GM19468 (cell line): ENCODE measurements at regions not wholly inside any gene's neighbourhood (a gene's known extent, or its start where the extent isn't known, plus 50 kb on each side); places are given as distances from the start of the nearest gene placed in this dataset.

Experiments
- ATAC-seq: cut with Tn5 transposase; IDR thresholded peaks from one replicate; pipeline ENCODE4 v1.9.1; 2021; ENCODE audit warnings: mild to moderate bottlenecking, moderate library complexity, moderate number of reproducible peaks; ENCODE audit not compliant: unreplicated experiment; ENCODE audit errors: extremely low read depth

GRCh38 chr17:33401249-33401648 lies 108.2 kb upstream of the ASIC2 start:
- no peak for ATAC-seq

DNA sequence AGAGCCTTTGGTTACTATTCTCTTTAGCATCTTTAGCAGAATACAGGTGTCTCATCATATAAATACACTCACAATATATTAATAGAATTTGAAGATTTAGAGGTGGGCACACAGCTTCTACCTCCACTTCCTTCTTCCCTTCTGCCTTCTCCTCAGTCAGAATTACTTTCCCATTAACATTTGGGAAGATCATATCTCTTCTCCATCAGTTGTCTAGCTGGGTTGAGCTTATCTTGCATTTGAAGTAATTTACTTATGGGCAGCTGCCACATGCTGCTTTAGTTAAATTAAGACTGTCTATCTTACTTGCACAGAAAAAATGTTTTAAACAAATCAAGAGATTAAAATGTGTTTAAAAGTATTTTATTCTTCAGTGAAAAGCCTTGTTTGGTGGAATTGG lies 110.1 kb upstream of the ASIC2 start:
- no peak for ATAC-seq

DNA sequence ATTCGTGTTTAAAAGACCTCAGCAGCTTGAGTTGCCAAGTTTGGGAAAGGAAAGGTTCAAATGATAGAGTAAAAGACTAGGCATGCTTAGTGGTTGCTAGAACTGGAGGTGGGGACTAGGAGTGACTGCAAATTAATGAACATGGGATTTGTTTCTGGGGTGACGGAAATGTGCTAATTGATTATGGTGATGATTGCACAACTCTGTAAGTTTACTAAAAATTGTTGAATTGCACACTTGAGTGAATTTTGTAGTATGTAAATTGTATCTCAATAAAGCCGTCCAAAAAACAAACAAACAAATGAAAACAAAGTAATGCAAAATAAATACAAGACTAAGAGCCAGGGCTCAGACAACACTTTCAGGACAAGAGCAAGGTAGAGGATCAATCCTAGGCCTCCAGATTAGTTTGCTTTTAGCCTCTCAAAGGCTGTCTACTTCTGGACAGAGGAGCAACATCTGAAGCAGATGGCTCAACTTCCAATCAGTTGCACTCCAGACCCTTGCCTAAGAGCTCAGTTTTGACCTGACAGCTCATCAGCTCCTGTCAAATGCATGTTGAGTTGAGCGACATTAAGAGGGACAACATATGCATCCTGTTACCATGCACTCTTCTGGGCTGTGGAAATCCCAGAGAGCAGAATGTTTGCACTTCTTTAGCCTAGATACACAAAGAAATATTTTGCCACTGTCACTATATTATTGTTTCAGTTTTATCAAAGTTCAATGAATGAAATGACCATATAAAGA lies 111.2 kb upstream of the ASIC2 start:
- no peak for ATAC-seq

- ATAC-seq = no peak
Measured at GRCh38 chr17:33416131-33416530, 123.0 kb upstream of the ASIC2 start.

- no peak for ATAC-seq
Measured at GRCh38 chr17:33421933-33422332, 128.8 kb upstream of the ASIC2 start.

DNA sequence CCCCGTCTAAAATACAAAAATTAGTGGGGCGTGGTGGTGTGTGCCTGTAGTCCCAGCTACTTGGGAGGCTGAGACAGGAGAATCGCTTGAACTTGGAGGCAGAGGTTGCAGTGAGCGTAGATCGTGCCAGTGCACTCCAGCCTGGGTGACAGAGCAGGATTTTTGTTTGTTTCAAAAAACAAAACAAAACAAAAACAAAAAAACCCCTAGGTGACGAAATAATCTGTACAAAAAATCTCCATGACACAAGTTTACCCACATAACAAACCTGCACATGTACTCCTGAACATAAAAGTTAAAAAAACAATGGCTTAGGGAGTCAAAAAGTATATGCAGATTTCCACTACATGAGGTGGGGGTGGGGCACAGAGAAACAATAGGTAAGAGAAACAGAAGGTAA lies 140.5 kb upstream of the ASIC2 start:
- no peak for ATAC-seq

- no peak for ATAC-seq
Measured at GRCh38 chr17:33434841-33435240, 141.7 kb upstream of the ASIC2 start.

- ATAC-seq = no peak
Measured at GRCh38 chr17:33435721-33436301, 142.7 kb upstream of the ASIC2 start.

- ATAC-seq = no peak
Measured at GRCh38 chr17:33436321-33436720, 143.2 kb upstream of the ASIC2 start.

- no peak for ATAC-seq
Measured at GRCh38 chr17:33438139-33438538, 145.0 kb upstream of the ASIC2 start.

- ATAC-seq = no peak
Measured at GRCh38 chr17:33438578-33438977, 145.5 kb upstream of the ASIC2 start.

DNA sequence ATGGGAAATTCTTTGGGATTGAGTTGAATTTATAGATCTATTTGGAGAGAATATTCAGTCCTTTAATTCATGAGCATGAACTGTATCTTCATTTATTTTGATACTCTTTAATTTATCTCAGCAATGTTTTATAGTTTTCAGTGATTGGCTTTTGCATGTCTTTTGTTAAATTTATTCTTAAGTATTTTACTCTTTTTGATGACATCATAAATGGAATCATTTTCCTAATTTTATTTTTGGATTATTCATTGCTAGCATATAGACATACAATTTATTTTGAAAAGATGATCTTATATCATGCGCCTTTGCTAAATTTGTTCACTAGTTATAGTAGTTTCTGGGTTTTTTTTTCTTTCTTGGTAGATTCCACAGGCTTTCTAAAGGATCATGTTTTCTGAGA lies 149.2 kb upstream of the ASIC2 start:
- no peak for ATAC-seq

GRCh38 chr17:33444731-33445130 lies 151.6 kb upstream of the ASIC2 start:
- no peak for ATAC-seq

DNA sequence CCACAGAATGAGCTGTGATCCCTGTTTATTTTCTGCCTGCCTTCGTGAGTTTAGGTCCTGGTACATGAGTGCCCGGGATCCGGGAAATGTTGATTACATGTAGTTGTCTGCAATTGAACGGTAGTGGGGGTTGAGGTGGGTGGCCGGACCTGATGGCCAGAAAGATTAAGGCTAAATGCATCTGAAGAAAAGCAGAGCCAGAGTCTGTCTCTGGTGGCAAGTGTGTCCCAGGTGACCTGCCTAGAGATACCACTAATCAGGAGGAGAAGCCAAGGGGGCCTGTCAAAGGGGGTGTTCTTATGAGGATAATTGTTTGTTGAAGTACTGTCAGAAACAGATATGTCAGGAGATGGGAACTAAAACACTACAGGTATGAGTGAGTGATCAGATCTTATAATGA lies 154.0 kb upstream of the ASIC2 start:
- no peak for ATAC-seq

GRCh38 chr17:33451221-33451620 lies 158.1 kb upstream of the ASIC2 start:
- ATAC-seq = no peak

DNA sequence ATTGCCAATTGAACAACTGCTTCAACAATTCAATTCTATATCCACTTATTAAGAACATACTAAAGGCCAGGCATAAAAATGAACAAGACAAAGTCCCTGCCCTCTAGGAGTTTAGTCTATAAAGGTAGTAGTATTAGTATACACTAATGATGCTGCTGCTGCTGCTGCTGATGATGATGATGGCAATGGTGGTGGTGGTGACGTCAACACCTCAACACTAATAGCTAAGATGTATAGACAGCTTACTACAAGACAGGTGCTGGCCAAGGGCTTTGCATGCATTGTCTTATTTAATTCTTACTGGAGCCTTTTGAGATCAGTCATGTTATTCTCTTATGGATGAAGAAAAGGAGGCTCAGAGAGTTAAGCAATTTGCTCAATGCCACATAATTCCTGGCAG lies 164.4 kb upstream of the ASIC2 start:
- no peak for ATAC-seq

DNA sequence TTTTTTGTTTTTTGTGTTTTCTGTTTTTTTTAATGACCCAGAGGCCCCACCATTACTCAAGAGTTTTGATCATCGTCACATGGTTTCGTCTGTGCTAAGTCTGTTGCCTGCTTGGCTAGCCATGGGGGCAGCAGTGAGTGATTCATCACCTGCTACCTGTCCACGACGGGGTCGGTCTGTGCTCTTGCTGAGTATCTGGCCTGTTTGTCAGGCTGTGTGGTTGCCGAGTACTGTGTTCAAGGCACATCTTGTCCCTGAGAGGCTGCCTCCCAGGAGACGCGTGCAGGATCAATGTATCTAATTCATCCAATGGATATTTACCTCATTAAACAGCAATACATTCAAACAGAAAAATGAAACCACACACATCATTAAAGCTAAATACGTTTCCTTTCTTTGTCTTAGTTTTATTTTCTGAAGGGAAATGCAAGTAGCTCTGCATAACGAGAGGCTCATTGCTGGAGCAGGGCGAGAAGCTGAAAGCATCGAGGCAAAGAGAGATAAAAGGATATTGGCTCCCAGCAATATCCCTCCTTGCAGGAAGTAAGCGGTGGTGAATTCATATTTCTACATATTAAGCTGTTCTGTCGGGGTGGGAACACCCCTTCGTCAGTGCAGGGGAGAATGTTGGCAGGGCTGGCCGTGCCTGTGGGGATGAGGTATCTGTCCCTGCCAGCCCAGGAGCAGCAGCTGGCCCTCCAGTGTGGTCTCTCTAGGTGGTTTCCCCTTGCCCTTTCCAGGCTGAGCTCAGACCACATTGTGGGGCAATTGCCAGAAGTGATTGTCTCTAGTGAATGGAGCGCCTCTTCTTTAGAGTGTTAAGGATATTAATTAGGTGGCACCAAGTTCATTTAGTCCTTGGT lies 166.2 kb upstream of the ASIC2 start:
- no peak for ATAC-seq

- no peak for ATAC-seq
Measured at GRCh38 chr17:33460781-33461450, 167.8 kb upstream of the ASIC2 start.

DNA sequence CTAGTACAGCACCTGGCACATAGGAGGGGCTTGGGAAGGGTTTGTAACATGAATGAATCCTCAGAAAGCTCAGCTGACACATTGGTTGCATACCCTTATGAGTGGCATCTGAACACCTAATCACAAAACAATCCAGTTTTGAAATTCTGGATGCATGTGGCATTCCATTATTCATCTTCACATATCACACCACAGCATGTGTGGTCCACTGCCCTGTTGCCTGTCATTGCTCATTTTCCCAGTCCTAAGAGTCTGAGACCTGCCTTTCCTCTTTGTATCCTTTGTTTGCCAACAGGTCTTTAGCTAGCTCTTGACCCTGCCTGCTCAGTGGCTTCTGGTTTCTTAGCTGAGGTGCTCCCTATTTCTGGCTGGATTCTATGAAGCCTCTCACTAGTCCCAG lies 170.8 kb upstream of the ASIC2 start:
- no peak for ATAC-seq

DNA sequence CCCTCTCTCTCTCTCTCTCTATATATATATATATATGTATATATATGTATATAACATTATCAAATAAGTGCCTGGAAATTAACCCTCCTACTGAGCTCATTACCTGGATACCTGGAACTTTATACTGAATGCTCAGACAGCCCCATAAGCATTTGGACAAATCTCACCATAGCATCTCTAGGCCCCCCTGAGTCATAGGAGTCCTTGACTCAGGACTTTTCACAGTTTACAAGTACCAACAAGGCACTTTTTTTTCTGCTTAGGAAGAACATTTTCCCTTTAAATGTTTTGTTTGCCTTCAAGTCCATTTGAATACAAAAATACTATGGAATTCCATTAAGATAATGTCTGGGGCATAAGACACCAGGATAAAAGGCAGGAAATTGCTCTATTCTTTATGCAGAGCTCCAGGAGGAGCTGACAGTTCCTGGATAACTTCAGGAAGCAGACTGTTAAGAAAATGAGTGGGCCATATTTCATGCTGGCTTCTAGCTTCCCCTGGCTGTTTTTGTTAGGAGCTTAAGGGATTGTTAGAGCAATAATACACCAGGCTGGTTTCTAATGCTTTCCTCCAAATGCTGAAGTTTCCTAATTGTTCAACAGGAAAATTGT lies 171.7 kb upstream of the ASIC2 start:
- ATAC-seq = no peak
